Fibroblast of skin of left quadriceps (primary cell): ENCODE measurements at regions not wholly inside any gene's neighbourhood (a gene's known extent, or its start where the extent isn't known, plus 50 kb on each side); places are given as distances from the start of the nearest gene placed in this dataset.

ENCODE experiments used
- DNase-seq, 2 experiments: peaks; one replicate each; pipeline ENCODE4 v3.0.0-alpha.2; 2013; ENCODE audit warnings: low read depth in 2 of 2

DNA sequence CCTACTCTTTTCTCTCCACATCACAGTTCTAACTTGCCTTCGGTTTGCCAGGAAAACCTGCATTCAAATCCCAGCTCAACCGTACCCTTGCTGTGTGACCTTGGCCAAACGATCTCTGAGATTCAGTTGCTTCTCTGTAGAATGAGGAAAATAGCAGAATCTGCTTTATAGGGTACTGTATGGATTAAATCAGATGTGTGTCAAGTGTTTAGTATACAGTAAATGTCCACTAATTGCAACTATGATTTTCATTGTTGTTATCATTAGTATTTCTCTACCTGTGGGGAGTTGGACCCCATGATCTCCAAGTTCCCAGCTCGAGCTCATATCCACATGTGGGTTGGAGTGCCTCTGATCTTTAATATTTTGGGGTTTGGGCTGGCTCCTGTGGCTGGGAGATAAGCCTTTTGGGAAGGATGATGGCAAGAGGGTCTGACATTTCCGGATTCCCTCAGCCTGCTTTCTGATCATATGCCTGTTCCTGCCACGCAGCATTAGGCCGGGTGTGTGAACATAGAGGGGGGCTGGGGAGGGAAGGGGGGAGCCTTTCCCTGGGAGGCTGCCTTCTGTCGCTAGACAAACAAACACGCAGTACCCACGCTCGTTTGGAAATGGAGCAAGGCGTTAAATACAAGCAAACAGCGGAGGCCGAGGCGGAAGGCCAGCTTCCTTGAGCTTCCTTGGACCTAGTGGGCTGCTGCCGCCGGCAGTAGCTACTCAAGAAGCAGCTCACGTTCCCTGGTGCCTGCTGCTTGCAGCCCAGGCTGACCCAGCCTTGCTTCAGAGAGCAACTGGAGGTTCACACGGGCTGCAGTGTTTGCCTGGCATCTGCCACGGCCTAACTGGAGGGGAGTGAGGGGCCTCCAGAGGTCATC is 213.5 kb upstream of the LHX5 start:
- DNase-seq = no peak

DNA sequence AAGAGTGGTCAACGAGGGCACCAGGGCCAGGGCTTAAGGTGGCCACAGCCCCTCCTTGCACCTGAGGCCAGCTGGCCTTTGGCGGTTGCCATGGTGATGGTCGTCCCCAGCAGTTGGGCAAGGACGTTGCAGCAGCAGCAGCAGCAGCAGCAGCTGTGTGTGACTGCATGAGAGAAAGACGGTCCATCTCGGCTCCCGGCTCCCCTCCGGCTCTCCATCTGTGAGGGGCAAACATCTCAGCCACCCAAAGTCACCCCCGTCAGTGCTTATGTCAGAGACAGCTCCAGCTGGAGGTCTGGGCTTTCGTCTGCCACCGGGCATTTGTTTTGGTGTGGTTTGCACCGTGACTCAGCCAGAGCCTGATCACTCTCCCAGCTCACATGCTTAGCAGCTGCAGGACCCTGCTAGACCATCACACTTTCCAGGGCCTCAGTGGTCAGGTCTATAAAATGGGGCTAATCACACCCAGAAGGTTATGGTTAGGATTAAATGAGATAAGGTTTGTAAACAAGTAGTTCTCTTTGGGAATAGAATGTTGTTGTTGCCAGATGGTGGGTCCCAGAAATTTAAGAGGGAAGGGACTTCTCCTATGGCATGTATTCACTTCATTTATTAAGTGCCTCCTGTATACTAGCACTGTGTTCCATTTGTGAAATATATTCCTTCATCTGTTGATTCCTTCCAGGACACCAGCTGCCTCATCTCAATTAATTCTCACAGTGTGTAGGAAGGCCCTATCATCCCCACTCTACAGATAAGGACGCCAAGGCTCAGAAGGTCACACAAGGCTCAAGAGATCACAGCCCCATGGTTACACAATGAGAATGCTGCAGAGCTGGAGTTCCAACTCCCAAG is 212.6 kb upstream of the LHX5 start:
- no peak for DNase-seq

- DNase-seq = no peak
These were observed 211.9 kb upstream of the LHX5 start for GRCh38 chr12:113683574-113683973.

DNA sequence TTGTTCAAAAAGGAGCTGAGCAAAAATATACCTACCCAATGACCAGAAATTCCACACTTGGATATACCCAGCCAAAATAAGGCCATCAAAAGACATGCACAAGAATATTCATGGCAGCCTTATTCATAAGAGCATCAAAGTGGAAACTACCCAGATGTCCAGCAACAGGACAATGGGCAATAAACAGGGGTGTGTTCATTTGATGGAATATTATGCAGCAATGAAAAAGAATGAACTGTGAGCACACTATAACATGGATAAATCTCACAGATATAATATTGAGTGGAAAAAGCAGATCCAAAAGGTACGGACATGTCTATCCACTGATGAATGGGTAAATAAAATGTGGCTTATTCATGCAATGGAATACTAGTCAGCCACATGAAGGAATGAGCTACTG is 209.2 kb upstream of the LHX5 start:
- DNase-seq = no peak

GRCh38 chr12:113678223-113679119 is 206.8 kb upstream of the LHX5 start:
- no peak for DNase-seq

DNA sequence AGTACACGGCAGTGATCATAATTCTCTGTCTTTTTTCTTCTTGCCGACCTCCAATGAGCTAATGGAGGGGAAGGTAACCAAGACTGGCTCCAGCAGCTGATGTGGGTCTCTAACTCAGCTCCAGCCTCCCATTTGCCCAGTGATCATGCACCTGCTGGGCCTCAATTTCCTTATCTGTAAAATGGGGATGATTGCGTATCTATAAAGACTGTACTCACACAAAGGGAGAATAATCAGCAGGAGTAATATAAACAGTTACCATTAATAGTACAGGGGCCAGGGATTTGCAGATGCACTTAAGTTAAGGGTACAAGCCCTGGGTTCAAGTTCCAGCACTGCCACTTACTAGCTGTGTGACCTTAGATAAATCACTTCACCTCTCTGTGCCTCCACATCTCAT is 204.9 kb upstream of the LHX5 start:
- DNase-seq = no peak

- DNase-seq = no peak
These were observed 204.4 kb upstream of the LHX5 start for GRCh38 chr12:113676117-113676516.

DNA sequence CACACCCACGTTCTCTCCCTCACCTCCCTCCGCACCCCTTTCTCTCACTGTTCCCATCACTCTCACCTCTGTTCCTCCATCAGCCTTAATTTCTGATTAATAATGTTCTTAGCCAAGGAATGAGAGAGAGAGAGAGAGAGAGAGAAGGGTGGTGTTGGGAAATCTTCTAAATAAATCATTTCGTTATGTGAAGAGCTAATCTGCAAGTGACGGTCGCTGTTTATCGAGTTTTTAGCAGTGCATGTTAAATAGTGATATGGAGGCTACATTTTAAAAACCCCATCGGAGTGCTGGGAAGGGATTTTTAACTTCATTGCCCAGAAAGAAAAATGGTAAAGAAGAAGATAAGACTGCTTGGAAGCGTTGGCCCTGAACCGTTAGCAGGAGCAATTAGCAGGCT is 203.3 kb upstream of the LHX5 start:
- no peak for DNase-seq

GRCh38 chr12:113674302-113674701 is 202.6 kb upstream of the LHX5 start:
- no peak for DNase-seq

DNA sequence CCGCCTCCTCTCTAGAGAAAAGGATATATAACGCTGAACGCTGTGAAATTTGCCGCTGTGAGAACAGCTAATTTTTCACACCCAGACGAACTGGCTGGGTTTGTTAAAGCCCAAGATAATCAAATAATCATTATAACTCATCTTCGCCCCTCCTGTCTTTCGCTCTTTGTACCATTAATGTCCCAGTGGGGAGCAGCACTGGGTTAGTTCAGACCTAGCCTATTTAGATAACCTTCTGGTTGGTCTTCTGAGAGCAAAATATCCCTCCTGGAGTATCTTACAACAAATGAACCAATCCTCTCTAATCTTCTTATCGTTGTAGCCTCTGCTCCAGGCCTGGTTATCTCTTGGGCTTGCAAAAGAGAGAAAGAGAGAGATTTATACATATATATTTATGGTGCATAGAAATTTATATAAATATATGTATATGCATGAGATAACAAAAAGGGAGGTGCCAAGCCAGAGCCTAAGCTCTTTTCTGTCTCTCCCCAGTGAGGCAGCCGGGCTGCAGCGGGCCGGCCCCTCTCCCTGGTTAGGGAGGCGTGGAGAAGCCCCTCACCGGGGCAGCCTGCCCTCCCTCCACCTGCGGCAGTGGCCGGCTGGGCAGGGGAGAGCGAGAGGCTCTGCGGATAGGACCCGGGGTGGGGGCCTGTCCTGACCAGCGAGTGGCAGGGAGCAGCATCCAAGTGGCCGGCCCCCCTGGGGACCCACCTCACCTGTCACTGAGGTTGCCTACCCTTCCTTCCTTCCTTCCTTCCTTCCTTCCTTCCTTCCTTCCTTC is 202.0 kb upstream of the LHX5 start:
- DNase-seq = no peak

DNA sequence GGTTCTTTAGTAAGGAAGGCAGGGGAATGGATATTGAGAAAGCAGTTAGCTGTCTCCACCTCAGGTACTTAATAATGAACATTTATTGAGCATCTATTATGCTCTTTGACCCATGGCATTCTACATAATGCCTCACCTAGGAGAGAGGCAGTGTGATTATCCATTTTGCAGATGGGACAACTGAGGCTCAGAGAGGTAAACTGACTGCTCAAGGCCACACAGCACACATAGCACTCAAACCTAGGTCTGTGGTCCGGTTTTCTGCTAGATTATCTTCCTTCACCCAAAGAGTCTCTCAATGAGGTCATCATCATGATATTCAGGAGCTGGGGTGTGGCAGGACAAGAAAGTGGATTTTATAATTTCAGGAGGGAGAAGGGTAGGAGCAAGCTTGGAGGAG is 199.1 kb upstream of the LHX5 start:
- DNase-seq = no peak

GRCh38 chr12:113667676-113668356 is 196.1 kb upstream of the LHX5 start:
- DNase-seq = no peak

DNA sequence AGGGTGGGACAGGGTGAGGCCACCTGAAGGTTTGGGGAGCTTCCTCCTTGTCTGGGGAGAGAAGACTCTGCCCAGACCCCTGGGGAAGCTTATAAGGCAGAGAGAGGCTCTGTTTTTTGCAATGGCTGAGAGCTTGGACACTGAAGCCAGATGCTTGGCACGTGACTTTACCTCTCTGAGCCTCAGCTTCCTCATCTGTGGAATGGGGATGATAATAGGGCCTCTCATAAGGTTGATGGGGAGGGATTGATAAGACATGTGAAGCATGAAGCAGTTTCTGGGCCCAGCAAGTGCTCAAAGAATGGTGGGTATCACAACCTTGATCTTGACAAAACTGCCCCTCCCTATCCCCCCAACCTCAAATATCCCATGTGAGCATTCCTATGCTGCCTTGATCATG is 195.4 kb upstream of the LHX5 start:
- DNase-seq = no peak

DNA sequence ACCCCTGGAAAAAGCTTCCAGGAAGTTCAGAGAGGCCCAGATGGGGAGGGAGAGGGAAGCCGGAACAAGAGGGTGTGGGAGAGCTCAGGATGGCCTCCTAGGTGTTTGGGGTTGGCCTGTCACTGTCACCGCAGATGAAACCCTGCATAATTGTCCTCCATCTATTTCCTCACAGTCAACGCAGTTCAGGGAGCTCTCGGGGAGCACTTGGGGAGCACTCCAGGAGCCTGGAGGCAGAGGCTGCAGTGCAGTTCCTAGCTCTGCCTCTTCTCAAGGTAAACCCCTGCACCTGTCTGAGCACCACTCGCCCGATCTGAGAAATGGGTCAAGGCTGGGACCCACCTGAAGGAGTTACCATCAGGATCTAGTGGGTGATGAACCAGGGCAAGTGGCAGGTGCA is 194.6 kb upstream of the LHX5 start:
- DNase-seq = no peak

DNA sequence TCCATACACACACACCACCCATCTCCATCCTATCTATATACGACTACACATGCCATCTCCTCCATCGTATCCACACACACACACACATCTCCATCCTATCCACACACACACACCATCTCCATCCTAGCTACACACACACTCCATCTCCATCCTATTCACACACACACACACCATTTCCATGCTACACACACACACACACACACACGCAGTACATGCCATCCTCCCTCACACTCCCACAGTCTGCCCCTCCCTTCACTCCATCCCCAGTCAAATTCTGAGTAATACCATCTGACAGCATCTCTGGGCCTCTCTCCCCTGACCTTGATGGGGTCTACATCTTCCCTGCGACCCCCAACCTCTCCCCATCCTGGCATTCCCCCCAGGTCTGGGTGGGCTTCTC is 193.8 kb upstream of the LHX5 start:
- DNase-seq = no peak

DNA sequence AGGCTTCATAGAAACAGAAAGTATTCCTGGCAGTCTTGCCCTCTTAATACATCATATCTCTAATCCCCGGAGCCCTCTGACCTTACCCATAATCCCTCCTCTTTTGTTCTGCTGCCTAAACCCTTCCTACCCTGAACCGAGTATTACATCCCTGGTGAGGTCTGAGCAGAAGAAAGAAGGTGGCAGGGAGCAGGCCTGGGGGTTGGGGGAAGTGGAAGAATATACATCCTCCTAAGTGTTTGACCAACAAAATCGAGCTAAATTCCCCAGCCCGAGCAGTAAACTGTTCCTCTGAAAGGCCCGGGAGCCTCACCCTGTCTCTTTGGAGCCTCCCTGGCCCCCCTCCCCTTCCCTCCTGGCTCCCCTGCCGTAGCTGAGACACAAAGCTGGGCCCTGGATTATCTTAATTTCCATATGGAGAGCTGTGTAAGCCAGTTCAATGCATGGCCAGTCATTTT is 192.6 kb upstream of the LHX5 start:
- no peak for DNase-seq

DNA sequence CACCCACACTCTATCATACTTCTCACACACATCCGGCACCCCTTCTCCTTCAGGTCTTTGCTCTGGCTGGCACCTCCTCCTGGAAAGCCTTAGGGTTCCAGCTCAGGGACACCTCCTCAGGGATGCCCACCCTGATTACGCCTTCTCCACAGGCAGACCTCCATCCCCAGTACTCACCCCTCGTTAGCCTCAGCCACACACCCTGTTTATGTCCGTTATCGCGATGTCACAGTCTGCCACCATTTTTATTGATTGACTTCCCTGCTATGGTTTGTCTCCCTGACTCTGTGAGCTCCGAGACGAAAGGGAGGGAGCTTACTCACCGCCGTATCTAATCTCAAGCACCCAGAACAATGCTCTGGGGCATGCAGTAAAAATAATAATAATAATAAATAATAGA is 191.7 kb upstream of the LHX5 start:
- DNase-seq = no peak

DNA sequence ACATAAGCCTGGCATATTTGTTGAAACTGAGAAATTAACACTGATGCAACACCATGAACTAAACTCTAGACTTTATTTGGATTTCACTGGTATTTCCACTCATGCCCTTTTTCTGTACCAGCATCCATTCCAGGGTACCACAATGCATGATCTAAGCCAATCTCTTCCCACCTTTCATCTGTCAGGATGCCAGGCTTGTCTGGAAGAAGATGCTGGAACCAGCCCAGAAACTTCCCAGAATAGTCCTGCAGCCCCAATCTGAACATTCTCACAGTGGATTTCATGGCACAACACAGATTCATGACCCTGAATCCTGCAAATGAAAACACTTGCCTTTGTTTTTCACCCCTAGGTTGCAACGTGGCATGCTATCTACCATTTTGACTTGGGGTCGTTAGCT is 189.3 kb upstream of the LHX5 start:
- no peak for DNase-seq

GRCh38 chr12:113659416-113659815 is 187.7 kb upstream of the LHX5 start:
- DNase-seq = no peak

DNA sequence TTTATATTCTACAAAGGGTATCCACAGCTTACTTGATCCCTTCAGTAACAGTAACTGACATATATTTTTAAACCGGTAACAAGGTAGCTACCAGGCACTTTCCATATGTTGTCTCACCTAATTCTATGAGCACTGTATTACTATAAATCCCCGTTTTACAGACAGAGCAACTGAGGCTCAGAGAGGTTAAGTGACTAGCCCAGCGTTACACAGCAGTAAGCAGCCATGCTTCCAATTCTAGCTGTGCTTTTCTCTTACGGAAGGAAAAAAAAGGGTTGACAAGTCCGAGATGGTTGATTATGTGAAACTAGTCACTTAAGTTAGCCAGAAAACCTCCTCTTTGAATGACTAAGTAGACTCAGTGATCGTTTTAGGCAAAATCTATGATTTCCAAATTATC is 187.3 kb upstream of the LHX5 start:
- DNase-seq = no peak
